HG03045 (cell line): ENCODE measurements at regions not wholly inside any gene's neighbourhood (a gene's known extent, or its start where the extent isn't known, plus 50 kb on each side); places are given as distances from the start of the nearest gene placed in this dataset.
"Not testable (repeated sequence)": the region's sequence is repeated elsewhere in the genome, so short reads cannot be mapped to it uniquely, and the experiment has no call there.

Experiments used
- ATAC-seq: cut with Tn5 transposase; IDR thresholded peaks from one replicate; pipeline ENCODE4 v1.9.1; 2021; ENCODE audit warnings: mild to moderate bottlenecking, moderate library complexity; ENCODE audit not compliant: unreplicated experiment

GRCh38 chr13:32828711-32829110 lies 187.5 kb upstream of the KL start:
- ATAC-seq, result no peak

GRCh38 chr13:32829269-32829668 lies 187.0 kb upstream of the KL start:
- no peak for ATAC-seq

GRCh38 chr13:32829676-32830335 lies 186.4 kb upstream of the KL start:
- no peak for ATAC-seq

GRCh38 chr13:32830336-32831031 lies 185.7 kb upstream of the KL start:
- no peak for ATAC-seq

GRCh38 chr13:32837307-32837972 lies 178.8 kb upstream of the KL start:
- ATAC-seq, result no peak

GRCh38 chr13:32837973-32838927 lies 178.0 kb upstream of the KL start:
- ATAC-seq, result no peak

- ATAC-seq, result peak; percentile 64
Measured at GRCh38 chr13:32838945-32839344, 177.3 kb upstream of the KL start.

- no peak for ATAC-seq
Measured at GRCh38 chr13:32840113-32840512, 176.1 kb upstream of the KL start.

GRCh38 chr13:32840989-32841713 lies 175.1 kb upstream of the KL start:
- ATAC-seq, result peak; percentile 64

GRCh38 chr13:32845952-32846950 lies 170.0 kb upstream of the KL start:
- no peak for ATAC-seq

GRCh38 chr13:32847976-32848375 lies 168.2 kb upstream of the KL start:
- not testable (repeated sequence) for ATAC-seq

- no peak for ATAC-seq
Measured at GRCh38 chr13:32849369-32849768, 166.9 kb upstream of the KL start.

- ATAC-seq, result no peak
Measured at GRCh38 chr13:32850316-32851052, 165.7 kb upstream of the KL start.

- no peak for ATAC-seq
Measured at GRCh38 chr13:32851083-32852069, 164.8 kb upstream of the KL start.

GRCh38 chr13:32852526-32852925 lies 163.7 kb upstream of the KL start:
- ATAC-seq, result no peak

GRCh38 chr13:32857077-32857476 lies 159.1 kb upstream of the KL start:
- no peak for ATAC-seq

- no peak for ATAC-seq
Measured at GRCh38 chr13:32857689-32858088, 158.5 kb upstream of the KL start.
